HG03439 (cell line): ENCODE measurements at regions not wholly inside any gene's neighbourhood (a gene's known extent, or its start where the extent isn't known, plus 50 kb on each side); places are given as distances from the start of the nearest gene placed in this dataset.

Experiments used
- ATAC-seq: cut with Tn5 transposase; IDR thresholded peaks from one replicate; pipeline ENCODE4 v1.9.1; 2021; ENCODE audit warnings: mild to moderate bottlenecking, moderate library complexity; ENCODE audit not compliant: unreplicated experiment

DNA sequence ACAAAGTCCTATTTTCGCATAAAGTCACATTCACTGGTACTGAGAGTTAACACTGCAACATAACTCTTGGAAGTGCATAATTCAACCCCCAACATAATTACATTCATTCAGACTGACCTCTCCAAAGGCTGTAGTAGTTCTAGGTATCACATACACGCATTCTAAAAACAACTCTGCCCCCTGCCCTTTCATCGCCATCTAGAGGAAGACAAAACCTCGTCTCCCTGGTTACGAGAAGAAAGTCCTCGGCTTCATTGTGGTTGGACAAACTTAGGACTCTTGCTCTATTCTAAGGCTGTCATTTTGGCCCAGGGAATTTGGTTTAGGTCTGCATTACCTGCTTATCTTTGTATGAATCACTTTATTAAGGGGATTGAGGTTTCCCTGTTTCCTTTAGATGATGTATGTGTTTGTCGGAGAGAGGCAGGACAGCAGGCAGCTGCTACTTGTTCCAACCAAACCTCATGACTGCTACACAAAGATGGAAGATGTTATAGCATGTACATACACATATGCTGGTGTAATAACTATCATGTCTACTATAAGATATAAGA is 215.4 kb upstream of the NRXN1 start:
- no peak for ATAC-seq

DNA sequence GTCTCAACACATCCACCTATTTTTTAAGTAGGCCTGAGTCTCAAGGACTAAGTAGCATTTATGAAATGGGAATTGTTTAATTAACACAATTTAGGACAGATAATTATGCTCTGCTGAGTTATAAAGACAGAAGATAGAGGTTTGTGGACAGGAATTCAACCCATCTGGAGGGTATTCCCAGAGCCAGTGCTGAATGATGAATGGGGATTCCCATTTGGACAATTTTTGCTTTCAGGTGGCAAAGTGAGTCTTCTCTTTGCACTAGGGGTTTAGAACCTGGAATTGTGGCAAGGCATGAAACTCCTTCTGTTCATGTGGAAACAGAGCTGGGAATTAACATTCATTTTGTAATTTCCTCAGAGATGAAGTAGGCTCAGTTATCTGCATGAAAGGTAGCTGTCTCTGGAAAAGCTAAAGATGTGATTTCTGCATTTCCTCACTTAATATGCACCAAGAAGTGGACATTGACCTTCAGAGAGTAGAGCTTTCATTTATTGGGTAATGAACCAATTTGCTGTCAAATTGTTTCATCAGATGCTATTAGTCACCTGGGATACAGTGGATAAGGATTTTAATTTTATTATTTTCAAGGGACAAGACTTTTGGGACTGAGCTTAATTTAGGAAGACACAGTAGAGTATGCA is 212.1 kb upstream of the NRXN1 start:
- no peak for ATAC-seq

DNA sequence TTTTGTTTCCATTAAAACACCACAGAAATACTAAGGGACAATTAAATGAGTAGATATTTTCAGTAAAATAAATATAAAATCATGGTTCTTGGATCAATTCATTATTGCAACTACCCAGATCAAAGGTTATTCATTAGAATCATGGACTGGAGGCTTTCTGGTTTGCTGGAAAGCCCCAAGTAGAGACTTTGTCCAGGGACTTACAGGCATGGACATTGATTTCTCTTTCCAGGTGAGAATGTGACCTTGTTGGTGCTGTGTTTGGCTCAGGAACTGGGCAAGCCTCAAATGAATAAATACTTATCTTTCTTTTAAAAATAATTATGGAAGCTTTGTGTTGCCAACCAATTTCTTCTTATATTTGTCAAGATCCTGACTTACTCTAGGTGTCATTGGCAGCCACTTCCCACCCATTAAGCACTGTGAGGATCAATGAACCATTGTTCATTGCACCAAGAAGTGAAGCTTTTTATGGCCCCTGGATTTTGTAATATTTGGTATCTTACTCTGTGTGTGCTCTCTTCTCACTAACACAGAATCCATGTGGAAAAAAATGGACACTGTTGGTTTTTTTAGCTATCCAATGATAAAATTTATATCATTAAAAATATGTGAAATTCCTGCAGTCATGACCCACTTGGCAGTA is 205.8 kb upstream of the NRXN1 start:
- ATAC-seq = no peak

DNA sequence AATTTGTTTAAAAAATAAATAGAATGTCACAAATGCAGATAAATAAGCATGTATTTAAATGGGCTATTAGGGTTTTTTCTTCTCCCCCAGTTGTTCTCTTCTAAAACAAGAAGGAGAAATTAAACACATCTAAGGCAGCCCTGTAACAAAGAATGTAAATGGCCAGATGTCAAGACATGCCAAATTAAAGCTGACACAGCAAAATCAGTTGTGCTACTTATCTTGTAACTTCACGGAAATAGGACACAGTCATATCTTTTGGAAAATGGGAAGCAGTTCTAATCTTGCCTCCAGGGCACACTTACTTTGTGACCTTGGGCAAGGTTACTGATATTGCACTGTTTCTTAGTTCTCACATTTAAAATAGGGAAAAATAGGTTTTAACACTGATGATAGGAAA is 200.1 kb upstream of the NRXN1 start:
- no peak for ATAC-seq

DNA sequence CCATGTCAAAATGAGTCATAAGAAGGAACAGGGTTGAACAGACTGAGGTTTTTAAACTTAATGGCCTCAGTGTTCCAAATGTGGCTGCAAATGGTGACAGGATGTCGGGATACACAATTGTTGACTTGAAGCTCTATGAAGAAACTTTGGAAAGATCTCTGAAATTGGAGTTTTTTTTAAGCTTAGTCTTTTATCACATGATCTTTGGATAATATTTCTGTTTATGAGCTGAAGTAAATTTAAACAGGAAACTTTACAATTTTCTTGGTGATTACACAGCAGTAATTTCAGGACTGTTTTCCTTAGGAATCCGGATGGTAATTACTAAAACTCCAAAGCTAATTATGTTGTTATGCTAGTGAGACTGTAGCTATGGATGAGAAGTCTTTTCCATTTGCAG is 199.1 kb upstream of the NRXN1 start:
- no peak for ATAC-seq

DNA sequence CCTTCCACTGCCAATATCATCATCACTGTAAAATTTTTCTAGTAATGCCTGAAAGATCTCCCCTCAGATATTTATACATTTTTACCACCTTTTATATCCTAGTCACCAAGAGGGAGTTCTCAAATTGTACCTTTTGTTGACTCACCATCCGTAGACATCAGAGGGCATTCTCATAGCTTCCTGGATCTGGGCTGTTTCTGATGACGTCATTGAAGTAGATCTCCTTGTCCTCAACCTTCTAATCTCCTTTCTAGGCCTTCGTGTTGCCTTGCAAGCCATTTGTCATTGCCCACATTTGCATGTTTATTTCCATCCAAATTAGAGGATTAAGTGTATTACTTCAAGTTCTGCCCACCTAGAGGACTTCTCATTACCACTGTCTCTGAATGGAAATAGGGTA is 193.4 kb upstream of the NRXN1 start:
- no peak for ATAC-seq

DNA sequence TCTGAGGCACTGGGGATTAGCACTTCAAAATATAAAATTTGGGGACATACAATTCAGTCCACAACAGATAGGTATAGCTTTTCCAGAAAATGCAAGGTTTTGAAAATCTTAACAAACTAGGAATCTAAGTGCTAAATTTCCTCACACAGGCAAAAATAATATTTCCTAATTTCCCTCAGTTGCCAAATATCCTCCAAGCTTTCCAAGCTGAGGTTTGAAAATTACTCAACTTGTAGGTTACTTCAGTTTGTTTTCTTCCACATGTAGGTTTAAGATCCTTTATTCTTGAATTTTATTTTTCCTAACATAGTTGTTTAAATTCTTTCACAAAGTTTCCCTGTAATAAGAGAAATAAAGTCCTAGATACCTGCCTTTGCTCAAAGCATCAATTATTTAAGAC is 192.9 kb upstream of the NRXN1 start:
- no peak for ATAC-seq

DNA sequence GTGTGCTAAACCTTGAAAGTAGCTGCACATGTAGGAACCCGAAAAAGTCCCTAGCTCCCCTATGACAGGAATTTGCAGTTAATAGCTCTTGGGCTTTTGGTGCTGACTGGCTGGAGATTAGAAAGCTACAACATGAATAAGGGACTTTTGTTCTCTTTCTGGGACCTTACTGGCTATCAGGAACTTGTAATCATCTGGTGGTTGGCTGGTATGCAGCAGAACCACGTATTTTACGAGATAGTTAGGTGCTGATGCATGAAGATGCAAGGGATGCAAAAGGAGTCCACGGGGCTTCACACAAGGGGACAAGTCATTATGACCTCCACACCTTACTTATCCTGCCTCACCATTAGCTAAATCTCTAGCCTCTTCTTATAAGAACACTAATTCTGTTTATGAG is 190.2 kb upstream of the NRXN1 start:
- no peak for ATAC-seq

DNA sequence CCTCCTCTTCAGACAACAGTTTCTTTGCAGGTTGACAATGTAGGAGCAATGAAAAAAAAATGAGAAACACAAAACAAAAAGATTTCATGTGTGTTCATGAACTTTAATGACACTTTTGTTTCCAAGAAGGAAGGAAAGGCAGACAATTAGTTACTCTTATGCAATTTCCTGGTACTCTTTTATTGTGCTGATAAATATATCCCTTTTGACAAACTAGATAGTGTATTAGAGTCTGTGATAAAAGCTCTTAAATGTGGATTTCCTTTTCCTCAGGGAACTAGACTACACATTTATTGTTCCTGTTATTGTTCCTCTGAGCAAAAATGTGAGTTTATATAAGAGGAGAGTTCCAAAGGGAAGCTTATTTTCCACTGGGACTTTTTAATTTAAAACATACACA is 188.7 kb upstream of the NRXN1 start:
- ATAC-seq = no peak

DNA sequence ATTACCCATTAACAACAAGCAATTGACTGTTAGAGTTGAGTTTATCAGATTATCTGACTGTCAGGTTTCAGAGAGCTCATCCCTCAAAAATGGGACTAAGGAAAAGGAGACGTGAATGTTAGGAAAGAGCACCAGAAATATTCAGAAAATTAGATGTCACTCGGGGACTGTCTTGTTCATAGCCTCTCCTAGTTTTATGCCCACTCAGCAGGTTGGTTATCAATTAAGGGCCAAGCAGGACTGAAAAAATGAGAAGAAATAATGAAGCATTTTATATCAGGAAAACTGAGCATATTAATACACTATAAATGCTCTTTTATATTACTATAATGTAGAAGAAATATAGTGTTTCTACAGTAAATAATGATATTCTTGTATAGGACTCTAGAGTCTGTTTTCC is 188.1 kb upstream of the NRXN1 start:
- ATAC-seq = no peak

DNA sequence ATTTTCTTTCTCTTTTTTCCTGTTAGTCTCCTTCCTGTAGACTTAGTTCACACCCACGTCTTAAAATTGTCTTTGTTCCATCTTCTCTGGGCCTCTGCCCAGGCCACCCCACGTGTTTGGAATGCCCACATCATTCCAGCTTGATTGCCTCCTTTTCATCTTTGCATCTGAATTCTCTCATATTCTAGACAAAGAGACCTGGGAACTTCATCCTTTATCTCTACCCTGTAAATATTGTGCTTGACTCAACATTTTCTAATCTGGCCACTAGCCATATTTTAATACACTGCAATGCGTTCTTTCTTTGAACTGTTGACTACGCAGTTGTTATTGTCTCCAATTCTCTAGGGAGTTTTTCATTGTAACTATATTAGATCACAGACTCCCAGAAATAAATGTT is 187.5 kb upstream of the NRXN1 start:
- ATAC-seq = no peak

DNA sequence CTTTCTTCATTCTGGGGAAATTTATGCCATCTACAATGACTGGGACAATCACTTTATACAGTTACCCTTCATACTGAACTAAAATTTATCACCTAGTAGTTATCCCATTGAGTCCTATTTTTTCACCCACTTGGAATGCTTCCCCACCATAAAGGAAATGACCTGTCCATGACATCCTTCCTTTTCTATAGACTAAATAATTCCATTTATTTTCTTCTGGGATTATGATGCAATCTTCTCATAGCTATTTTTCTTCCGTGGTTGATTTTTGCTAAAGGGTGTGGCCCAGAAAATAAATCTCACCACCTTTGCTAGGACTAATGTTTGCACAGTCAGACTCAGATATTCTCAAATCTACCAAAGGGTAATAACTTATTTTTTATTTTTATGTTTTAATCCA is 186.1 kb upstream of the NRXN1 start:
- no peak for ATAC-seq

DNA sequence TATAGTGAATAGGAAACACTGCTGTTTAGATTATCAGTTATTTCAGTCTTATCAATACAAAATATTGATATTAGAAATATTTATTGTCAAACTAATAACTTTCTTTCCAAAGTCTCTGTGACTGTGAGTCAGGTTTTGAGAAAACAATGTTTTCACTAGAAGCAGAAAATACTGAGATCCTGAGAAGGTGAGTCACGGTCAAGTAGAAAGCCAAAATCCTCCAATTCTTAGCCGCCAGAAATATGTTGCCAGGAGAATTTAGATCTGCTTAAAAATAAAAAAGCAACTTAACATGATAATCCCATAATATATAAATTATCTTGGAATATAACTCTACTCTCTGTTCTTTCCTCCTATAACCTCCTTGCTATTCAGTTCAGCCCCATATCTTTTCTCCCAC is 181.9 kb upstream of the NRXN1 start:
- ATAC-seq = no peak

DNA sequence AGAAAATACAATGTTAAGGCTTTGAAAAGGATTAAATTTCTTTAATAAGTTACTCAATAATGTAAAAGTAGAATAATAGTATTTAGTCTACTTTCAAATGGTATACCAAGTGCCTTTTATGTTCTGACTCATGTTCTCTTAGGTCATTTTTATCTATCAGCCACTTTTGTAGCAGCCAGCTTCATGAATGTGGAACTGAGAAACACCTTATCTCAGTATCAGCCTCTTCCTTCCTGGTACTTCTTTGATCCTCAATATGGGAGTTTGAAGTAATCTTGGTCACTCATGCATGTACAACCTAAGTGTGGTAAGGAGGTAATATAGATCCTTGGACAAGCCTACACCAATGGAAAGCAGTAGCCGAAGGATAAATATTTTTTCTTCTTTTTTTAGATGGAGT is 180.4 kb upstream of the NRXN1 start:
- ATAC-seq = no peak

DNA sequence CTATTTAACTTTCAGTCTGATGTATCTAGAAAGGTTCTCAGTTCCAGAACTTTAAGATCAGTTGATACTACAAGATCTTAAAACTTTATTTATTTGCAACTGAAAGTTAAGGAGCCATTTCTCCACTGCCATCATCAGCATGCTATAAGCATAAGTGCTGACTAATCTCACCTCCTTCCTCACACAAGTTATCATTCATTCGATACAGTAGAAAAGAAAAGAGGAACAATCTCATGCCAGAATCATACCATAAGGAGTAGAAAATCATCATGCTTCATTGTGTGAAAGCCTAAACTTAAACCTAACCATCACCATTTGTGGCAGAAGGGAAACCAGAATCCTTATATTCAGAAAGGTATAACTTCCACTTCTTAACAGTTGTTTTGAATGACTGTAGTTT is 176.6 kb upstream of the NRXN1 start:
- no peak for ATAC-seq

DNA sequence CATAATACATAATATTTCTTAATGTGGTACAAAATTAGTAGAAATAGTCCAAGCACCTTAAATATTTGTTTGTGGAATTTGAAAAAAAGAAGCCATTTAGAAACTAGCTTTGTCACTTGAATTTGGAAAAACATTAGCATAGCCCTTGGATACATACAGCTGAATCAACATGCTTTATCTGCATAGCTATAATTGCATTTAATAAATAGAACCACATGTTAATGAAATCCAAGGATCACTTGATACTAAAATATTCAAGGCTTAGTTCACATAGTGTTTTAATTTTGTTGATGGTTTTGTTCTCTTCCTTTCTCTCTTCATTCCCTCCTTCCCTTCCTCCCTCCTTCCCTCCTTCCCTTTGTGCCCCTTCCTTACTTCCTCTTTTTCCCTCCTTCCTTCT is 169.4 kb upstream of the NRXN1 start:
- no peak for ATAC-seq

DNA sequence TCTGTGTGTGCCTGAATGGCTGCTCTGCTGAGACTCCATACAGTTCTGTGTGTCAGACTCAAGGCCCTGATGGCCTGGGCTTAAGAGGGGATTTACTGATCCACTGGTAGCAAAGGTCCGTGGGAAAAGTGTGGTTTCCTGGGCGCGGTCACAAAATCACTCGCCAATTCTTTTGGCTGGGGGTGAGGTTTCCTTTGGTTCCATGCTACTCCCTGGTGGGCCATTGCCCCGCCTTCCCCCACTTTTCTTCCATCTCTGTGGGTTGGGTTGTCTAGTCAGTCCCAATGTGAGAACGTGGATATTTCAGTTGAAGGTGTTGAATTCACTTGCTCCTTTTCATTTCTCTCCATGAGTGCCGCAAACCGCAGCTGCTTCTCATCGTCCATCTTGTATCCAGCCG is 162.7 kb upstream of the NRXN1 start:
- no peak for ATAC-seq

DNA sequence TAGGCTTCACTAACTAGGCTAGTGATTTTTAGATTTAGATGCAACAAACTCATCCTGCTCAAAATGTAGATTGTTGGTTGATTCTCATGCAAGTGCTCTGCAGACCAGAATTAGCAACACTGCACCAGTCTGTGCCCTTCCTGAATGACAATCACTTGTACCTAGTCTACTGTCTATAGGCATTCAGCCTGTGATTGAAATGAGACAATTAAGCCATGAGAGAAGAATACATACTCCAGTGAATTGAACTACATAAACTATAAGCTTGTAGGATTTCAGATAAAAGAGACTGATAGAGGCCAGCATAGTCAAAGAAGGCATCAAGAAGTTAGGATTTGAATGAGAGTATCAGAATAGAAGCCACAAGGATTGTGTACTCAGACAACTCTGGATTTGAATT is 138.3 kb upstream of the NRXN1 start:
- no peak for ATAC-seq

DNA sequence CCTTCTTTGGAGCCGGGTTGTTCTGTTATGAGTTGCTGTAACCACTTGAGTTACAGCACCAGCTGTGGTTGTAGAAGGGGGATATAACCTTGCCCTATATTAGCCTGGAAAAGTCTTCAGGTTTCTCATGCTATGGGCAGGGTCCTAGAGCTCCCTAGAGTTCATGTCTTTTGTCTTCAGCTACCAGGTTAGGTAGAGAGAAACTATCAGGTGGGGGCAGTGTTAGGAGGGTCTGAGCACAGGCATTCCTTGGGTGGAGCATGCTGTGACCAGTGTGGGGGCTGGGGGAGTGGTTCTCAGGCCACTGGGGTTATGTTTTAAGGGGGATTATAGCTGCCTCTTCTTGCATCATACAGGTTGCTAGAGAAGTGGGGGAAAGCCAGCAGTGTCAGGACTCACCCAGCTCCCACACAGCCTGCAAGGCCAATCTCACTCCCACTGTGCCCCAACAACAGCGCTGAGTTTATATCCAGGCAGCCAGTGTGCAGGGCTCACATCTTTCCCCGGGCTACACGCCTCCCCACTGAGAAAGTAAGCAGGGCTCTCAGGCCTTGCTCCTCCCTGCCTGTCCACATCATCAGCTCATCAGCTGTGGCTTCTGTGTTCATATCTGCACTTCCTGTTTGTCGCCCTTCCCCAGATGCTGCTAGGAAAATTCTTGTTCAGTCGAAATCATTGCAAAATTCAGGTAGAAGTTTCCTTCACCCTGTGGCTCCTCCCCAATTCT is 133.8 kb upstream of the NRXN1 start:
- no peak for ATAC-seq

DNA sequence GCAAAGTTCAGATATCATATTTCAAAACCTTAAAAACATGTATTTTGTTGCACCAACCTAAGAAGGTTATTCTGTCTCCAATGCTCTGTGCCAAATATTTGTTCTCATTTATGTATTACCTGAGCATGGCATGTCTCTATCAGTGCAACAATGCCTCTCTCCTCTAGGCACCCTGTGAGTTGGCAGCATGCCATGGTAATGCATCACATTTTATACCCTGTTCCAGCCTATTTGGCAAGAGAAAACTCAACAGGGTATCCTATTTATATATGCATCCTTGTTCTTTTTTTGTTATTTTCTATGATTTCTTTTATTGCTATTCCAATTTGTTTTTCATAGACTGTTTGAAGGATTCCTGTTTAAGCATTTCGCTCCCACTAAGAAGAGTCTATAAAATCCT is 126.3 kb upstream of the NRXN1 start:
- no peak for ATAC-seq

DNA sequence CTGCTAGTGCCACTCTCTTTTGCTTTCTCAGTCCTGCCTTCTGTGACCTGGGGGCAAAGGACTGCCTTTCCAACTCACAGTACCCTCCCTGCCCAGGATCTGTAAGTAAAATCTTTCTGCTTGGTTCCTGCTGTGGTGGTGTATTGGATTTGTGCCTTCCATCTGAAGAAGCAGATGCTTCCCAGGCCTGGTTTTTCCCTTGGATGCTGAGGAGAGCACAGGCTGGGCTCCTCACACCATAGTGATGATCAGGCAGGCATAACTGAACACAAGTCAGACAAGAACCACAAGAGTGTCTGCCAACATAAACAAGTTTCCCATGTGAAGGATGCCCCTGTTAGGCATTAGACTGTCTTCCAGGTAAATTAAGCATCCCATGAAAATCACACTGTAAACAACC is 121.3 kb upstream of the NRXN1 start:
- no peak for ATAC-seq

DNA sequence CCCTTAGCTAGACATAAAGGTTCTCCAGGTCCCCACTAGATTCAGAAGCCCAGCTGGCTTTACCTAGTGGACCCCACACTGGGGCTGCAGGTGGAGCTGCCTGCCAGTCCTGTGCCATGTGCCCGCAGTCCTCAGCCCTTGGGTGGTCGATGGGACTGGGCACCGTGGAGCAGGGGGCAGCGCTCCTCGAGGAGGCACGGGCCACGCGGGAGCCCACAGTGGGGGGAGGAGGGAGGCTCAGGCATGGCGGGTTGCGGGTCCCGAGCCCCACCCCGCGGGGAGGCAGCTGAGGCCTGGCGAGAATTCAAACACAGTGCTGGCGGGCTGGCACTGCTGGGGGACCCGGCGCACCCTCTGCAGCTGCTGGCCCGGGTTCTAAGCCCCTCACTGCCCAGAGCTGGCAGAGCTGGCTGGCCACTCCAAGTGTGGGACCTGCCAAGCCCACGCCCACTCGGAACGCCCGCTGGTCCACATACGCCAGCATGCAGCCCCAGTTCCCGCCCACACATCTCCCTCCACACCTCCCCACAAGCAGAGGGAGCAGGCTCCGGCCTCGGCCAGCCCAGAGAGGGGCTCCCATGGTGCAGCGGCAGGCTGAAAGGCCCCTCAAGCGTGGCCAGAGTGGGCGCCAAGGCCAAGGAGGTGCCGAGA is 119.7 kb upstream of the NRXN1 start:
- ATAC-seq = no peak
